SH-SY5Y (cell line): ENCODE measurements at regions not wholly inside any gene's neighbourhood (a gene's known extent, or its start where the extent isn't known, plus 50 kb on each side); places are given as distances from the start of the nearest gene placed in this dataset.

Source experiments
- GATA2 ChIP-seq: IDR thresholded peaks from 2 replicates; pipeline ENCODE4 v1.6.1; 2011; ENCODE audit warnings: mild to moderate bottlenecking, low read depth, low read length
- GATA3 ChIP-seq: IDR thresholded peaks from 2 replicates; pipeline ENCODE4 v1.6.1; 2011; ENCODE audit warnings: low read depth, mild to moderate bottlenecking, low read length, moderate library complexity

GRCh38 chr9:81397481-81398381, 291.6 kb downstream of the TLE1 start:
- TF ChIP-seq GATA2 (no peak), GATA3 (no peak)
